Activated T-cell treated with anti-CD3 and anti-CD28 coated beads, Interleukin-2, amount 50 U/mL, for 4 hours (primary cell): ENCODE measurements at regions not wholly inside any gene's neighbourhood (a gene's known extent, or its start where the extent isn't known, plus 50 kb on each side); places are given as distances from the start of the nearest gene placed in this dataset.

Experiments used
- ATAC-seq, 2 donors: fragments of 200-7000 bp; cut with Tn5 transposase; one replicate each; pipeline ENCODE4 v1.10.0; 2021
- DNase-seq: peaks from one replicate; pipeline ENCODE4 v3.0.0-alpha.2; 2020
- H3K27me3 Mint-ChIP-seq: one replicate; pipeline ENCODE4 v1.8.0; 2021; ENCODE audit warnings: low read depth, mixed read lengths
- H3K36me3 Mint-ChIP-seq: one replicate; pipeline ENCODE4 v1.8.0; 2022; ENCODE audit warnings: mixed read lengths; ENCODE audit not compliant: insufficient read depth
- H3K4me1 Mint-ChIP-seq: one replicate; pipeline ENCODE4 v1.8.0; 2021; ENCODE audit warnings: low read depth, mixed read lengths
- H3K4me3 Mint-ChIP-seq: one replicate; pipeline ENCODE4 v1.8.0; 2021; ENCODE audit warnings: mild to moderate bottlenecking, moderate library complexity, mixed read lengths
- H3K9me3 Mint-ChIP-seq: one replicate; pipeline ENCODE4 v1.8.0; 2021; ENCODE audit warnings: mixed read lengths

DNA sequence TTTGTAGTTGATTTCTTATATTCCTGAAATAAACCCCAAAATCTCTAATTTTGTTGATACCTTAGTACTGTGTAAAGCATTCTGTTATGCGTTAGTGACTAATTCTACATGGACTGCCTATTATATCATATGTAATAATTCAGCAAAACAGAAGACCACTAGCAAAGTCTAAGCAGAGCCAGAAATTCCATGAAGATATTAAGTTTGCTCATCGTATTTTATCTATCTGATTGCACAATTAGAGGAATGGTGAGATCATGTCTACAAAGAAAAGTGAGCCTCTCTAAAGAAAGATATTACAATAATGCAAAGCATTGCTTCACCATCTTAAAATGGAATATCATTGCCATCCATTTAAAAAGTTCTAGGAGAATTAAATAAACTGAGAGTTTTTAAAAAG is 374.6 kb upstream of the SLC7A11 start:
- Mint-ChIP-seq H3K36me3 (no peaks in the 10 kb centered on the region), H3K4me3 (no peak overlapping the region), H3K27me3 (no peaks in the 10 kb centered on the region), H3K4me1 (no peaks in the 10 kb centered on the region), H3K9me3 (peaks cover 10% of the 10 kb centered on the region)
- no peak for DNase-seq
- no peak for ATAC-seq

DNA sequence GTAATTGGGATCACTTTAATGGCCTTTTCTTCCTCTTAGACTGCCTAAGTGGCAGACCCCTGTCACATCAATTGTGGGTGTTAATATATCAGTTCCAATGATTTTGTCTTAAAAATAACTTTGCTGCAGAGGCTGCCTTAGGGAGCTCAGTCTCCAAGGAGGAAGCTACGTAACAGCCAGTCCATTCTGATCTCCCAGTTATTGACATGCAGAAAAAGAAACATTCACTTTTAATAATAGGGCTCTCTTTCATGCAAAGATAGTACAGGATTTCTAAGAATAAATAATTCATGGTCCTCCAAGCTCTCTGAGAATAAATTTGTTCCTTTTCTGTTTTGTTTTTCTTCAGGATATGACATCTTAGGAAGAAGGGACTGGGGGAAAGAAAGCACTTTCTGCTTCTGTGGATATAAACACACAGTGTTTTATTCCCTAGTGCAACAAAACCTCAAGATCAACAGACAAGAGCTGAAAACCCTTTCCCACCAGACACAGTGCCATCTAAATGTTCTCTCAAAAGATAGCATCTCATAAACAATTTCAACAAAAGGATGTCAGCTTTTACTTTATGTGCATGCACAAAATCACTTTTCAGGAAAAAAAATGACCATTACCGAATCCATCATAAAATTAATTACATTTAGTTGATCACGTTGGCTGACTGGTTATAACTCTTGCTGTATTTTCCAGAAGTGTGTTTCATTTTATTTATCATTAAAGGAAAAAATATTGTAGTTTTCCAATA is 372.4 kb upstream of the SLC7A11 start:
- Mint-ChIP-seq H3K4me3 (no peak overlapping the region), H3K4me1 (no peaks in the 10 kb centered on the region), H3K27me3 (peaks cover 2% of the 10 kb centered on the region), H3K9me3 (peaks cover 6% of the 10 kb centered on the region), H3K36me3 (no peaks in the 10 kb centered on the region)
- no peak for DNase-seq
- no peak for ATAC-seq

DNA sequence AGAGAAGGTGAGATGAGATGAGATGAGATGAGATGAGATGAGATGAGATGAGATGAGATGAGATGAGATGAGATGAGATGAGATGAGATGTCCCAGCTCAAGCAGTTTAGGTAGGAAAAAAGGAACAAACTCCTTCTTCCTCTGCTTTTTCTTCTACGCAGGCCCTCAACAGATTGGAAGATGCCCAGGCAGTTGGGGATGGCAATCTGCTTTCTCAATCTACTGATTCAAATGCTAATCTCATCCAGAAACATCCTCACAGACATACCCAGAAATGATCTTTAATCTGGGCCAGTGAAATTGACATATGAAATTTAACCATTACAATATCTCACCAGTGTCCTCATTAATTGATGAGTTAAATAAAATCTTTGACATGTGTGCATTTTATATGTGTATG is 370.3 kb upstream of the SLC7A11 start:
- Mint-ChIP-seq H3K9me3 (no peaks in the 10 kb centered on the region), H3K27me3 (peaks cover 2% of the 10 kb centered on the region), H3K4me1 (no peaks in the 10 kb centered on the region), H3K4me3 (no peak overlapping the region), H3K36me3 (no peaks in the 10 kb centered on the region)
- ATAC-seq: no peak
- DNase-seq: no peak

DNA sequence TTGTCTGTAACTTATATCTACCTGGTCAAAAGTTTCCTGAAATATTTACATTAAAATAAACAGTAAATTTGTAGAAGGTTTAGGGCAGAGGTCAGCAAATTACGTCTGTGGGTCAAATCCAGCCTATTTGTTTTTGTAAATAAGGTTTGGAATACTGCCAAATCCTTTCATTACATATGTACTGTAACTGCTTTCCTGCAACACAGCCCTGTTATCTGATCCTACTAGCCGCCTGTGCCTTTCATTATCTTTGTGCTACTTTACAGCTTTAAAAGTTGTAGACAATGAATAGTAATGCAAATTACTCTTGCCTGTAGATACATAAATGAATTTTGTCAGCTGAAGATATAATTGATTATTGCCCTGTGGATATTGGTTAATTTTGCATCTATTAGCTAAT is 369.6 kb upstream of the SLC7A11 start:
- no peaks in the 10 kb centered on the region for H3K4me1 Mint-ChIP-seq
- ATAC-seq (no peak), DNase-seq (no peak)
- no peaks in the 10 kb centered on the region for H3K9me3 Mint-ChIP-seq
- peaks cover 2% of the 10 kb centered on the region for H3K27me3 Mint-ChIP-seq
- H3K36me3 Mint-ChIP-seq: no peaks in the 10 kb centered on the region
- H3K4me3 Mint-ChIP-seq: no peak overlapping the region

DNA sequence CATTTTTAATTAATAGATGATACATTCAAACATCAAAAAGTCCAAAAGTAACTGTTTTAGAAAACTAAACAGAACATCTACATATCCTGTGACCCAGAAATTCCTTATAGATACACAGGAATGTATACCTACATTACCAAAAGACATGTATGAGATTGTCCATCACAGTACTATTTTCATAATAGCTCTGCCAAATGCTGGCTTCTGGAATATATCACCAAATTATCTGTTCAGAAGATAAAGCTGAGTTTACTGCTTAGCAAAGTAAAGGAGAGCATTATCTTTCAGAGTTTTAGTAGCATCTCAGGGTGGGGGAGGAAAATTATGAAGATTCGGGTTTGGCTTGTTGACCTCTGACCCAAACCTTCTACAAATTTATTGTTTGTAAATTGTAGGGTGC is 368.9 kb upstream of the SLC7A11 start:
- H3K27me3 Mint-ChIP-seq: peaks cover 2% of the 10 kb centered on the region
- H3K9me3 Mint-ChIP-seq: no peaks in the 10 kb centered on the region

DNA sequence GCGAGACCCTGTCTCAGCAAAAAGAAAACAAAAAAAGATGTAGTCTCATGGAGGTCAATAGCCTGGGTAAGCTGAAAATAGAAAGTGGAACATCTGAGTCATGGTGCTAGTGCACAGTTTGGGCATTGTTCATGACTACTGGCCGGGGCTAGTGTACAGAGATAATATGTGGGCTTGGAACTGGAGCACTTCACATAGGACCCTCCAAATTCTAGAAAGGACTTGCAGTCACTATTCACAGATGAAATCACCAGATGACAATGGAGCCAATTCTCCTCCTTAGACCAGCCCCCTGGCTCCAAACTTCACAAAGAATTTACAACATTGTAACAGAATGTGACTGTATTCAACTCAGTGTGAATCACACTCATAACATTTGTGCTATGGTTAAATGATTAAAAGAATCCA is 367.8 kb upstream of the SLC7A11 start:
- no peaks in the 10 kb centered on the region for H3K36me3 Mint-ChIP-seq
- H3K9me3 Mint-ChIP-seq: no peaks in the 10 kb centered on the region
- ATAC-seq (no peak), DNase-seq (no peak)
- H3K4me1 Mint-ChIP-seq: no peaks in the 10 kb centered on the region
- peaks cover 2% of the 10 kb centered on the region for H3K27me3 Mint-ChIP-seq
- no peak overlapping the region for H3K4me3 Mint-ChIP-seq

More for the DNA sequence above, 368.9 kb upstream of the SLC7A11 start:
- Mint-ChIP-seq H3K4me3 (no peak overlapping the region), H3K36me3 (no peaks in the 10 kb centered on the region), H3K4me1 (no peaks in the 10 kb centered on the region)
- ATAC-seq: no peak
- DNase-seq: no peak

DNA sequence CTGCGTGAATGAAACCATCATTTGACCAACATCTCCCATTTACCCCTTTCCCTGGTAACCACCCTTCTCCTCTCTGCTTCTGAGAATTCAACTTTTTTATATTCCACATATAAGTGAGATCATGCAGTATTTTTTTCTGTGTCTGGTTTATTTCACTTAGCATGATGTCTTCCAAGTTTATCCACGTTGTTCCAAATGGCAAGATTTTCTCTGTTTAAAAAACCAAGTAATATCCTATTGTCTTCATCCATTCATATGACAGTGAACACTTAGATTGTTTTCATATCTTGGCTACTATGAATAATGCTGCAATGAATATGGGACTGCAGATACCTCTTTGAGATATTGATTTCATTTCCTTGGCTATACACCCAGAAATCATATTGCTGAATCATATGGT is 362.4 kb upstream of the SLC7A11 start:
- Mint-ChIP-seq H3K9me3 (peaks cover 7% of the 10 kb centered on the region), H3K36me3 (no peaks in the 10 kb centered on the region), H3K27me3 (peaks cover 2% of the 10 kb centered on the region), H3K4me3 (no peak overlapping the region), H3K4me1 (no peaks in the 10 kb centered on the region)
- ATAC-seq (no peak), DNase-seq (no peak)

DNA sequence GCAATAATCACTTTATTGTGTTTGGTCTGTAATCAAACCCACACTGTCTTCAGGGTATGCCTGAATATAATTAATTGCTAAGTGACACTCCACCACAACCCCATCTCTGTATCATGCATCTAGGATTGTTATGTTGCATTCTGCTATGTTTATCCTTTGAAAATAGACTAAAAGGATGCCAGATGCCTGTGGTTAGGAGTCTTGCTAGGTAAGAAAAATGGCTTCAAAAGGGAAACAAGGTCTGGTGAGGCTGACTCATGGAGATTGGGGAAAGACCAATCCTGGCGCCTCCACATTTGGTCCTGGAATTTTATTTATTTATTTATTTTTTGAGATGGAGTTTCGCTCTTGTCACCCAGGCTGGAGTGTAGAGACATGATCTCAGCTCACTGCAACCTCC is 360.5 kb upstream of the SLC7A11 start:
- Mint-ChIP-seq H3K4me3 (no peak overlapping the region), H3K4me1 (no peaks in the 10 kb centered on the region), H3K36me3 (no peaks in the 10 kb centered on the region), H3K9me3 (peaks cover 7% of the 10 kb centered on the region), H3K27me3 (peaks cover 2% of the 10 kb centered on the region)
- DNase-seq (no peak), ATAC-seq (no peak)

DNA sequence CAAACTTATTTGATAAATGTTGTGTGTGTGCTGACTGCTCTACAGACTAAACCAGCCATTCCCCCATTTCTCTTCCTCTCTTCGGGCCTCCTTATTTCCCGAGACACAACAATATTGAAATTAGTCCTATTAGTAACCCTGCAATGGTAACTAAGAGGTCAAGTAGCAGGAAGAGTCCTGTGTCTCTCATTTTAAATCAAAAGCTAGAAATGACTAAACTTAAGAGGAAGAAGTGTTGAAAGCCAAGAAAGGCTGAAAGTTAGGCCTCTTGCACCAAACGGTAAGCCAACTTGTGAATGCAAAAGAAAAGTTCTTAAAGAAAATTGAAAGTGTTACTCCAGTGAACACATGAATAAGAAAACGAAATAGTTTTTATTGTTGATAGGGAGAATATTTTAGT is 357.8 kb upstream of the SLC7A11 start:
- Mint-ChIP-seq H3K36me3 (no peaks in the 10 kb centered on the region), H3K4me3 (no peak overlapping the region)
- DNase-seq: no peak

DNA sequence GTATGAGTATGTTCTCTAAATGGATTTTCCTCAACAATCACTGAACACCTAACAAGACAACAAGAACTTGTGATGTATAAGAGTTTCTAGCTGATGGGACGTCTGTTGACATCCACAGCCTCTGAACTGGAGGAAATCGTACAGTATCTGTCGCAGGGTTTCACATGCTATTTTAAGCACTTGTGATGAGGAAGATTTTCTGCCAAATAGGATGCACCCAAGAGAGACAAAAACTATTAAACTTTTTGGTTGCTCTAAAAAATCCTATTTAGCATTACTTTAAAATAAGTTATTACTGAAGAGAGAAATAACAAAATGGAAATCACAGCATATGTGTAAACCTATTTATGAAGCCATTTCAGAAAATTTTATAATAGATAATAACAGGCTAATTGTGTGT is 356.1 kb upstream of the SLC7A11 start:
- Mint-ChIP-seq H3K4me1 (no peaks in the 10 kb centered on the region), H3K9me3 (peaks cover 3% of the 10 kb centered on the region), H3K27me3 (no peaks in the 10 kb centered on the region), H3K36me3 (no peaks in the 10 kb centered on the region), H3K4me3 (no peak overlapping the region)
- no peak for DNase-seq
- ATAC-seq: no peak

More for the DNA sequence above, 357.8 kb upstream of the SLC7A11 start:
- ATAC-seq: no peak
- Mint-ChIP-seq H3K27me3 (peaks cover 2% of the 10 kb centered on the region), H3K9me3 (peaks cover 7% of the 10 kb centered on the region), H3K4me1 (no peaks in the 10 kb centered on the region)

DNA sequence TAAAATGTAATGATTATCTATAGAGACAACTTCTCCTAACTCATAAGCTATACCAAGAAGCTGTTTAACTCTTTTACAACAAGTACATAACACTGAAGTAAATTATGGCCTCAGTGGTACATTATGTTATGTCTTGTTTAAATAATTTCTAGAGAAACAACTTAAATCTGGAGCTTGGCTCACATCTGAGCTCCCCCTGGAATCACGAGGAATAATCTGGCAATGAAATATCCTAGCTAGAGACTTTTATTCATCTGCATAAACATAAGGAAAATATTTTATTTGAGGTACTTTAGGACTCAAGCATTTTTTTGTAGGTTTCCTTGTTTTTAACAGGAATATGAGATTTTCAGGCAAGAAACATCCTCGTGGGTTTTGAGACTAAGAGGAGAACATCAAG is 354.7 kb upstream of the SLC7A11 start:
- H3K4me1 Mint-ChIP-seq: no peaks in the 10 kb centered on the region
- H3K36me3 Mint-ChIP-seq: no peaks in the 10 kb centered on the region
- ATAC-seq: no peak
- peaks cover 3% of the 10 kb centered on the region for H3K9me3 Mint-ChIP-seq
- H3K4me3 Mint-ChIP-seq: no peak overlapping the region
- H3K27me3 Mint-ChIP-seq: no peaks in the 10 kb centered on the region
- DNase-seq: no peak

DNA sequence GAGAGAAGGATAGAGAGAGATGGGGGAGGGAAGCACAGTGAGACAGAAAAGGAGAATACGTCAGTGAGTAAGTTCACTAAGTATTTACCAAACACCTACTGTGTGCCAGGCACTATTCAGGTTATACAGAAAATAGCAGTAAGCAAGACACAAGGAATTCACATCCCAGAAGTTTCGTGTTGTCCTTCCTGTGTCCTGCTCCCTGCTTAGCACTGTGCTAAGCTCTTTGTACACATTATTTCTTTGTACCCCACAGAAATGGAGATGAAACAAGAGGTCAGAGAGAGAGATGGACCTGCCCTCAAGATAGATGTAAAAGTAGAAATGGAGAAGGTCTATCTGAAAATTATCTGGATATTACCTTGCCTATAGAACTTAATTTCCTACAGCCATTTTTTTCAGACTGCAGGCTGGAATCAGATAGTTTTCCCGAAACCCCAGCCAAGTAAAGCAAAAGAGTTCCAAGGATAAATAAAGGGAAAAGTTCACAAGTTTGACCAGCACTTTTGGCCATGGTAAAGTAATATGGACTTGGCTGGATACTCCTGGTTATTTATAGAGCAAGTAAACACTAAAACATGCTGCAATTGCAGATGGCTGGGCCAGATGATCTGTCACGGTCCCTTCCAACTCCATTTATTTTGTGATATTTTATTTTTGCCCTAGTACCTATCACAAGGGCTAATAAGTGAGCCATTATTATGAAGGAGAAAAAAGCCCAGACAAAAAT is 353.7 kb upstream of the SLC7A11 start:
- H3K9me3 Mint-ChIP-seq: no peaks in the 10 kb centered on the region
- no peaks in the 10 kb centered on the region for H3K36me3 Mint-ChIP-seq
- no peaks in the 10 kb centered on the region for H3K4me1 Mint-ChIP-seq
- DNase-seq (no peak), ATAC-seq (no peak)
- no peaks in the 10 kb centered on the region for H3K27me3 Mint-ChIP-seq
- H3K4me3 Mint-ChIP-seq: no peak overlapping the region

DNA sequence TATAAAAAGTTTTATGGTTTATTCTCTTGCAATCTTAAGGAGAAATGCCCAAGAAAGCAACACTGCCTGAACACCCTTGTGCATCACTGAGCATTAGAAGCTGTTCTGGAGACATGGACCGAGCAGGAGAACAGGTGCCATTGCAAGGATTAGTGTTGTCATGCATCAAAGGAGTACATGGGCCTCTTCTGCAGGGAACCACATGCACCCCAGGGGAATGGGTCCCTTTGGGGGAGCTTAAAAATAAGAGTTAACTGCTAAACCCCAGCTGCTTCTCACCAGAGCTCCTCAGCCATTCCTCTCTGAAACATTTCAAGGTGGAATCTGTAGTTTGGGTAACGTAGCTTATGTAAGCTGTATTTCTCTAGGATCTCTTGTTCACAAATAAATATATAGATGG is 353.0 kb upstream of the SLC7A11 start:
- DNase-seq (no peak), ATAC-seq (no peak)
- no peak overlapping the region for H3K4me3 Mint-ChIP-seq
- H3K4me1 Mint-ChIP-seq: no peaks in the 10 kb centered on the region
- no peaks in the 10 kb centered on the region for H3K27me3 Mint-ChIP-seq
- H3K36me3 Mint-ChIP-seq: no peaks in the 10 kb centered on the region
- H3K9me3 Mint-ChIP-seq: no peaks in the 10 kb centered on the region

DNA sequence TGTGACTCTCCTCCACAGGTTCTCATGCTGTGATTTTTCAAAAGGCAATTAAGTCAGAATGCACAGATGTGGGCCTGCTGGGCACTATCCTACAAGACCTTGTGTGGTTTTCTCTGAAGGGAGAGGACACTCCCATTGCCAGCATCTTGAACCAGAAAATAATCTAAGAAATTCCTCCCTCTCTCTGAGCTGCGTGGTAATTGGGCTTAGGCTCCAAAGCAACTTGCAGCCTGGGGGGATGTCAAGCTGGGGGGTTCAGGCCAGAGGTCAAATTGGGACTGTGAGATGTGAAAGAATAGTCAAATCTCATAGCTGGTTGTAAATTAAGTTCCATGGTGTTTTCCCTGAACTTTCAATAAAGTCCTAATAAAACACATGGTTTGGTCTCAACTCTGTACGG is 350.6 kb upstream of the SLC7A11 start:
- H3K4me1 Mint-ChIP-seq: no peaks in the 10 kb centered on the region
- ATAC-seq (no peak), DNase-seq (no peak)
- no peaks in the 10 kb centered on the region for H3K36me3 Mint-ChIP-seq
- no peaks in the 10 kb centered on the region for H3K27me3 Mint-ChIP-seq
- H3K9me3 Mint-ChIP-seq: no peaks in the 10 kb centered on the region
- H3K4me3 Mint-ChIP-seq: no peak overlapping the region

DNA sequence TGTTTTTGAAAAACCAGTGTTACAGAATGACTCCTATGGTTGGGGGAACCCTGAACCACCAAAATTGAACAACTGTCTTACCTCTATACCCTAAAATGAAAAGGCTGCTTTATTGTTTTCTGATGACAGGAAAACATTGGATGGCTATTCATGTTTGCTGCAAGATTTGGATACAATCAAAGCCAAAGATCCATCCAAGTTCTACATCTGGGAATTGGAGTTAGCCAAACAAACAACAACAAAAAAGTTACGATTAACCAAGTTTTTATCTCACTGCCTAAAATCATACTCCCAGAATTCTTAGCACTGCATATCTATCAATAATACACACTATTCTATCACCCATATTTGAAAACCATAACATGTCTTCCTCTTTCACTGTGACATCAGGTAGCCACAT is 349.7 kb upstream of the SLC7A11 start:
- H3K9me3 Mint-ChIP-seq: no peaks in the 10 kb centered on the region
- DNase-seq (no peak), ATAC-seq (no peak)
- H3K27me3 Mint-ChIP-seq: no peaks in the 10 kb centered on the region
- no peaks in the 10 kb centered on the region for H3K36me3 Mint-ChIP-seq
- no peaks in the 10 kb centered on the region for H3K4me1 Mint-ChIP-seq
- no peak overlapping the region for H3K4me3 Mint-ChIP-seq
